B cell (primary cell): ENCODE measurements at regions not wholly inside any gene's neighbourhood (a gene's known extent, or its start where the extent isn't known, plus 50 kb on each side); places are given as distances from the start of the nearest gene placed in this dataset.

Experiments used
- ATAC-seq: fragments of 200-7000 bp; cut with Tn5 transposase; one replicate; pipeline ENCODE4 v1.10.0; 2021; ENCODE audit warnings: low read depth, mild to moderate bottlenecking, moderate number of reproducible peaks, moderate library complexity
- CTCF ChIA-PET: fragments of 350-600 bp; sonication (Branson Sonifier 250); formaldehyde crosslinking; loops from one replicate; lab custom pipeline; 2021; ENCODE audit warnings: antibody characterized with exemption, inconsistent platforms; lab: Charles Lee
- POLR2A ChIA-PET: fragments of 350-600 bp; sonication (Branson Sonifier 250); formaldehyde crosslinking; loops from one replicate; lab custom pipeline; 2021; ENCODE audit warnings: antibody characterized with exemption; lab: Charles Lee
- DNase-seq: peaks from one replicate; pipeline ENCODE4 v3.0.0; 2013
- H2AFZ ChIP-seq: 2 replicates; pipeline ENCODE4 v1.6.1; 2012; ENCODE audit warnings: mild to moderate bottlenecking, low read depth, low read length; ENCODE audit not compliant: insufficient read depth, poor library complexity, severe bottlenecking
- H3K27ac ChIP-seq, 2 donors: 1 replicate in 1 of 2; 2 replicates in 1 of 2; pipeline ENCODE4 v1.5.1; 2012 to 2013; ENCODE audit warnings: low read length in 2 of 2, mild to moderate bottlenecking in 2 of 2, moderate library complexity in 1 of 2
- H3K27me3 ChIP-seq, 4 experiments: fragments of 200-600 bp in 1 of 4; sonication (generic) in 1 of 4; replicated peaks in 1 of 4; 1 replicate in 2 of 4; 2 replicates in 2 of 4; pipeline versions ENCODE4 v1.6.1 to v1.7.0; 2013 to 2016; ENCODE audit warnings: low read length in 3 of 4, mild to moderate bottlenecking in 2 of 4, mixed read lengths in 1 of 4, moderate library complexity in 1 of 4; ENCODE audit not compliant: insufficient read depth in 4 of 4, control insufficient read depth in 3 of 4; ENCODE audit errors: control extremely low read depth in 1 of 4
- H3K36me3 ChIP-seq, 2 experiments: replicated peaks in 1 of 2; 1 replicate in 1 of 2; 2 replicates in 1 of 2; pipeline versions ENCODE4 v1.6.1 to v1.7.1; 2013; ENCODE audit warnings: low read length in 1 of 2; ENCODE audit not compliant: insufficient read depth in 2 of 2, control insufficient read depth in 1 of 2; ENCODE audit errors: control extremely low read depth in 1 of 2, extremely low read depth in 1 of 2
- H3K4me1 ChIP-seq, 2 donors: fragments of 200-600 bp in 1 of 2; sonication (generic) in 1 of 2; 1 replicate in 1 of 2; 2 replicates in 1 of 2; pipeline versions ENCODE4 v1.5.1 to v1.6.1; 2013 to 2017; ENCODE audit warnings: low read length in 2 of 2; ENCODE audit not compliant: control insufficient read depth in 2 of 2, insufficient read depth in 2 of 2
- H3K4me2 ChIP-seq: replicated peaks from 2 replicates; pipeline ENCODE3; 2012; ENCODE audit warnings: mild to moderate bottlenecking, low read depth, low read length; ENCODE audit not compliant: poor library complexity, severe bottlenecking
- H3K4me3 ChIP-seq, 5 experiments: fragments of 200-600 bp in 1 of 5; sonication (generic) in 1 of 5; 1 replicate in 3 of 5; 2 replicates in 2 of 5; pipeline versions ENCODE4 v1.5.1 to v1.7.0; 2011 to 2016; ENCODE audit warnings: low read length in 4 of 5, mild to moderate bottlenecking in 4 of 5, low read depth in 2 of 5, control low read depth in 1 of 5, moderate library complexity in 1 of 5; ENCODE audit not compliant: insufficient read depth in 1 of 5; ENCODE audit errors: control extremely low read depth in 1 of 5, extremely low read depth in 1 of 5
- H3K79me2 ChIP-seq: fragments of 200-600 bp; sonication (generic); one replicate; pipeline ENCODE4 v1.6.0; 2016; ENCODE audit warnings: low read length; ENCODE audit not compliant: control insufficient read depth, insufficient read depth
- H3K9ac ChIP-seq: fragments of 200-600 bp; sonication (generic); 2 replicates; pipeline ENCODE4 v1.6.1; 2017; ENCODE audit warnings: mild to moderate bottlenecking, low read length, moderate library complexity
- H3K9me3 ChIP-seq, 3 donors: one replicate each; pipeline versions ENCODE4 v1.6.1 to v1.7.1; 2013; ENCODE audit warnings: low read length in 2 of 3; ENCODE audit not compliant: control insufficient read depth in 2 of 3, insufficient read depth in 1 of 3; ENCODE audit errors: control extremely low read depth in 1 of 3
- H4K20me1 ChIP-seq: 2 replicates; pipeline ENCODE4 v1.6.0; 2012; ENCODE audit warnings: mild to moderate bottlenecking, low read length; ENCODE audit not compliant: insufficient read depth, control insufficient read depth, poor library complexity, severe bottlenecking
- H3K27ac Mint-ChIP-seq: one replicate; pipeline ENCODE4 v1.8.0; 2021; ENCODE audit warnings: mixed read lengths
- H3K27me3 Mint-ChIP-seq: one replicate; pipeline ENCODE4 v1.8.0; 2021; ENCODE audit warnings: mixed read lengths
- H3K4me1 Mint-ChIP-seq: one replicate; pipeline ENCODE4 v1.8.0; 2021; ENCODE audit warnings: mixed read lengths
- H3K4me3 Mint-ChIP-seq: one replicate; pipeline ENCODE4 v1.8.0; 2021; ENCODE audit warnings: mixed read lengths
- H3K9me3 Mint-ChIP-seq: one replicate; pipeline ENCODE4 v1.8.0; 2022; ENCODE audit warnings: mixed read lengths; ENCODE audit not compliant: insufficient read depth
- EZH2 ChIP-seq: IDR thresholded peaks from 2 replicates; pipeline ENCODE4 v1.6.1; 2012; ENCODE audit warnings: borderline replicate concordance, low read depth, mild to moderate bottlenecking, moderate library complexity, low read length; ENCODE audit not compliant: insufficient read depth, poor library complexity, severe bottlenecking
- WGBS: methylation state at CpG from one replicate; pipeline ENCODE4 v1.1.5; 2013; ENCODE audit warnings: missing lambda C conversion rate; ENCODE audit not compliant: insufficient coverage; 5-methylcytosine and 5-hydroxymethylcytosine counted together
- intact Hi-C: fragments of 100-400 bp; cut with micrococcal nuclease; formaldehyde crosslinking; loops from one replicate; pipeline ENCODE4 v1.10.0; 2022
- TF ChIP-seq, protein P1 (sequence below): fragments of 200-600 bp; IDR thresholded peaks from one replicate; pipeline ENCODE4 v1.8.0; 2022; ENCODE audit warnings: antibody characterized with exemption, mild to moderate bottlenecking

- Mint-ChIP-seq H3K4me3 (no peak overlapping the region), H3K9me3 (peaks cover 6% of the 10 kb centered on the region), H3K27ac (no peak overlapping the region), H3K4me1 (no peaks in the 10 kb centered on the region), H3K27me3 (no peaks in the 10 kb centered on the region)
- H3K9ac ChIP-seq: no peak overlapping the region
- no CpG with 5 or more reads among the region's 3 CpGs for WGBS
- no peaks in the 10 kb centered on the region for H3K36me3 ChIP-seq
- no peaks in the 10 kb centered on the region for H4K20me1 ChIP-seq
- H3K4me2 ChIP-seq: no peak overlapping the region
- no peak for TF ChIP-seq EZH2
- TF ChIP-seq, protein P1, sequence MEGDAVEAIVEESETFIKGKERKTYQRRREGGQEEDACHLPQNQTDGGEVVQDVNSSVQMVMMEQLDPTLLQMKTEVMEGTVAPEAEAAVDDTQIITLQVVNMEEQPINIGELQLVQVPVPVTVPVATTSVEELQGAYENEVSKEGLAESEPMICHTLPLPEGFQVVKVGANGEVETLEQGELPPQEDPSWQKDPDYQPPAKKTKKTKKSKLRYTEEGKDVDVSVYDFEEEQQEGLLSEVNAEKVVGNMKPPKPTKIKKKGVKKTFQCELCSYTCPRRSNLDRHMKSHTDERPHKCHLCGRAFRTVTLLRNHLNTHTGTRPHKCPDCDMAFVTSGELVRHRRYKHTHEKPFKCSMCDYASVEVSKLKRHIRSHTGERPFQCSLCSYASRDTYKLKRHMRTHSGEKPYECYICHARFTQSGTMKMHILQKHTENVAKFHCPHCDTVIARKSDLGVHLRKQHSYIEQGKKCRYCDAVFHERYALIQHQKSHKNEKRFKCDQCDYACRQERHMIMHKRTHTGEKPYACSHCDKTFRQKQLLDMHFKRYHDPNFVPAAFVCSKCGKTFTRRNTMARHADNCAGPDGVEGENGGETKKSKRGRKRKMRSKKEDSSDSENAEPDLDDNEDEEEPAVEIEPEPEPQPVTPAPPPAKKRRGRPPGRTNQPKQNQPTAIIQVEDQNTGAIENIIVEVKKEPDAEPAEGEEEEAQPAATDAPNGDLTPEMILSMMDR: no peak
- no peak overlapping the region for H3K27ac ChIP-seq
- ChIA-PET POLR2A (no interaction called here), CTCF (no interaction called here)
- H2AFZ ChIP-seq: no peak overlapping the region
- no peaks in the 10 kb centered on the region for H3K27me3 ChIP-seq
- no peaks in the 10 kb centered on the region for H3K79me2 ChIP-seq
- no peak for ATAC-seq
- no peak overlapping the region for H3K4me3 ChIP-seq
- no peak for DNase-seq
- no peaks in the 10 kb centered on the region for H3K4me1 ChIP-seq
- intact Hi-C loops: no loop called here
- peaks cover 0 to 6% (median 0%) of the 10 kb centered on the region in 3 donors for H3K9me3 ChIP-seq
Observed at GRCh38 chr13:72004246-72004645, 137.2 kb upstream of the DACH1 start.

- Mint-ChIP-seq H3K27ac (no peak overlapping the region), H3K4me1 (no peaks in the 10 kb centered on the region), H3K27me3 (no peaks in the 10 kb centered on the region), H3K4me3 (no peak overlapping the region), H3K9me3 (peaks cover 8% of the 10 kb centered on the region)
- Histone ChIP-seq H3K4me2 (no peak overlapping the region), H3K9ac (no peak overlapping the region), H4K20me1 (no peaks in the 10 kb centered on the region), H3K36me3 (no peaks in the 10 kb centered on the region), H3K9me3 (peaks cover 0 to 6% (median 0%) of the 10 kb centered on the region in 3 donors), H3K27ac (no peak overlapping the region), H3K4me1 (no peaks in the 10 kb centered on the region), H3K4me3 (no peak overlapping the region), H3K27me3 (no peaks in the 10 kb centered on the region), H2AFZ (no peak overlapping the region), H3K79me2 (no peaks in the 10 kb centered on the region)
- TF ChIP-seq, protein P1: no peak
- no peak for TF ChIP-seq EZH2
- ATAC-seq (no peak), DNase-seq (no peak)
- intact Hi-C loops: no loop called here
- ChIA-PET CTCF (no interaction called here), POLR2A (no interaction called here)
Observed at GRCh38 chr13:71998223-71998622, 131.2 kb upstream of the DACH1 start.
